ENCODE measurements at regions not wholly inside any gene's neighbourhood (a gene's known extent, or its start where the extent isn't known, plus 50 kb on each side); places are given as distances from the start of the nearest gene placed in this dataset.

DNA sequence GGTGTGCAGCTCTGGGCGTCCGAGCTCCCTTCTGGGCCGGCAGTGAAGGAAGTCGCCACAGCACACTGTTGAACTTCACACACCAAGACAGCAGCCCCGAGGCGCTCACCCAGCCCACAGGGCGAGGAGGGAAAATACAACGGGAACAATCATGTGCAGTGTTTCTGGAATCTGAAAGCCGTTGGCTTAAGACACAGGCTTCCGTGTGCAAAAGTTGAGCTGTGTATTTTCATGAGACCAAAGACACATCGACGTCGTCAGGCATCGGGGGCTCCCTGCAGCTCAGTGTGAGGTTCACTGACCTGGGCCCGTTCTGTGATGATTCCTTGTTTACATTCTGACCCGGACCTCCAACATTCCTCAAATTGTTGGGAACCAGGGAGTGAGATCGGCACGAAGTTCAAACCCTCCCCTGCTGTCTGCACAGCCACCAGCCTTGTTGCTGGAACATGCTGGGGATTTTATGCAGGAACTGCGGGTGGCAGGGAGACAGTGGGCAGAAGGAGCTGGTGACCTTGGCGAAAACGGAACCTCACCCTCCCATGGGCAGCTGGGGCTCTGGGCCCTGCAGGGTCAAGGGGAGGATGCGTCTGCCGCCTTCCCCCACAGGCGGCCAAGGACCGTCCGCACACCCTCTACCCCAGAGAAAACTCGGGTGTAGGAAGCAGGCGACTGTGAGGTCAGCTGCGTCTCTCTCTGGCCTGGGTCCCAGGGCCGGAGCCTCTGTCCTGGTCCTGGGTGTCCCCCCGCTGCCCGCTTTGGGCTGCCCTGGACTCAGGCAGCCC, 72.2 kb downstream of the METRNL start:
- Histone ChIP-seq H3K9me3 (ENCODE audit: control insufficient read depth in 1 of 2, low read length in 2 of 2) (no peaks in the 10 kb centered on the region), H3K27ac (ENCODE audit: low read length) (no peak overlapping the region), H3K36me3 (ENCODE audit: control insufficient read depth in 1 of 2, insufficient read depth in 2 of 2, low read length in 2 of 2) (no peaks in the 10 kb centered on the region), H3K4me1 (ENCODE audit: control insufficient read depth in 1 of 2, insufficient read depth in 2 of 2, low read length in 2 of 2) (peaks cover 0 to 5% of the 10 kb centered on the region in 2 donors), H3K4me3 (ENCODE audit: low read depth in 1 of 2, low read length in 2 of 2) (no peak overlapping the region), H3K27me3 (ENCODE audit: low read depth, low read length) (no peaks in the 10 kb centered on the region)

DNA sequence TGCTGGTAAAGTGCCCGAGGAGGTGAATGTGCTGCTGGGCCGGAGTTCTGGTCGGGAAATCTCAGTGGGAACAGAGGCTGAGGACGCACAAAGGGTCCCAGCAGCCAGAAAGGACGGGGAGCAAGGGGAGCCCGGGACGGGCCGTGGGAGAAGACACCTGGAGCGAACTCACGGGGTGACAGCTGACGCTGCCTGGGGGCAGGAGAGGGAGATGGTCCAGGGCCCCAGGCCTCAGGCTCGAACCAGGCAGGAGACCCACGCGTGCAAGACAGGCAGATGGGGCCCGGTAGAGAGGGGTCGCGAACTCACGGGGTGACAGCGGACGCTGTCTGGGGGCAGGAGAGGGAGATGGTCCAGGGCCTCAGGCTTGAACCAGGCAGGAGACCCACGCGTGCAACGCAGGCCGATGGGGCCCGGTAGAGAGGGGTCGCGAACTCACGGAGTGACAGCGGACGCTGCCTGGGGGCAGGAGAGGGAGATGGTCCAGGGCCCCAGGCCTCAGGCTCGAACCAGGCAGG, 72.9 kb downstream of the METRNL start:
- Histone ChIP-seq H3K27ac (ENCODE audit: low read length) (no peak overlapping the region), H3K27me3 (ENCODE audit: low read depth, low read length) (no peaks in the 10 kb centered on the region), H3K4me3 (ENCODE audit: low read depth in 1 of 2, low read length in 2 of 2) (no peak overlapping the region), H3K4me1 (ENCODE audit: control insufficient read depth in 1 of 2, insufficient read depth in 2 of 2, low read length in 2 of 2) (peaks cover 0 to 5% of the 10 kb centered on the region in 2 donors), H3K9me3 (ENCODE audit: control insufficient read depth in 1 of 2, low read length in 2 of 2) (no peaks in the 10 kb centered on the region), H3K36me3 (ENCODE audit: control insufficient read depth in 1 of 2, insufficient read depth in 2 of 2, low read length in 2 of 2) (no peaks in the 10 kb centered on the region)

DNA sequence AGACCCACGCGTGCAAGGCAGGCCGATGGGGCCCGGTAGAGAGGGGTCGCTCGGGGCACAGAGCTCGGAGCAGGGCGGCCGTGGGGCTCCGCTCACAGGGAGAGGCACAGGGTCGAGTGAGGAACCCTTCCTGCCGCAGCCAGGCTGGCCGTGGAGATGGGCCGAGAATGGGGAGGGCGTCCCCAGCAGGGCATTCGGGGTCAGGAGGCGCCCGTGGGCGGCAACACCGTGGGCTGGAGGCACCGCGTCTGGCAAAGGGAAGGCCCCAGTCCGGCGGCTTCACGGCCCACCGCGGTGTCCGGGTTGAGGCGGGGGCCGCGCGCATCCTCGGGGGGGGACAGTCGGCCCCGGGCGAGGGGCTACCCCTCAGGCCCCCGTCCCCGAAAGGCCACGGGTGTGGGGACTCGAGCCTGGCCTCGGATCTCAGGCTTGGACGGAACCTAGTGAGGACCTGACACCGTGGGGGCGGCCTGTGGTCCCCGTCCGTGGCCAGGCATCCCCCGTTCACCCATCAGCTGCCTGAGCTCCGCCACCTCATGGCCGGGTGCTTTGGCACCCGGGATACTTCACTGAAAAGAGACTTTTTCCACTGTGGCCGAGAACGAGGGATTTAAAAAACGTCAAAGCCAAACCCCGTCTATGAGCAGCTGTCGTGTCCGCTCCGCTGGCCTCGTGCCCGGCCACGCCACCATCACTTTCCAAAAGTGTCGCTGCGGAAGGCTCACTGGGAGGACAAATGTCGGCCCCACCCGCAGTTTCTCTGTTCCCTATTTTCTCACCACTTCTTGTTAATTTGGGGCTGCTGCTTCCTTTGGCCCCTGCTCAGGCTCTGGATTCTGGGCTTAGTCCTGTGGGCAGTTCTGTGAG, 73.6 kb downstream of the METRNL start:
- Histone ChIP-seq H3K27ac (ENCODE audit: low read length) (no peak overlapping the region), H3K27me3 (ENCODE audit: low read depth, low read length) (no peaks in the 10 kb centered on the region), H3K4me3 (ENCODE audit: low read depth in 1 of 2, low read length in 2 of 2) (no peak overlapping the region), H3K9me3 (ENCODE audit: control insufficient read depth in 1 of 2, low read length in 2 of 2) (no peaks in the 10 kb centered on the region), H3K4me1 (ENCODE audit: control insufficient read depth in 1 of 2, insufficient read depth in 2 of 2, low read length in 2 of 2) (peaks cover 0 to 5% of the 10 kb centered on the region in 2 donors), H3K36me3 (ENCODE audit: control insufficient read depth in 1 of 2, insufficient read depth in 2 of 2, low read length in 2 of 2) (no peaks in the 10 kb centered on the region)

DNA sequence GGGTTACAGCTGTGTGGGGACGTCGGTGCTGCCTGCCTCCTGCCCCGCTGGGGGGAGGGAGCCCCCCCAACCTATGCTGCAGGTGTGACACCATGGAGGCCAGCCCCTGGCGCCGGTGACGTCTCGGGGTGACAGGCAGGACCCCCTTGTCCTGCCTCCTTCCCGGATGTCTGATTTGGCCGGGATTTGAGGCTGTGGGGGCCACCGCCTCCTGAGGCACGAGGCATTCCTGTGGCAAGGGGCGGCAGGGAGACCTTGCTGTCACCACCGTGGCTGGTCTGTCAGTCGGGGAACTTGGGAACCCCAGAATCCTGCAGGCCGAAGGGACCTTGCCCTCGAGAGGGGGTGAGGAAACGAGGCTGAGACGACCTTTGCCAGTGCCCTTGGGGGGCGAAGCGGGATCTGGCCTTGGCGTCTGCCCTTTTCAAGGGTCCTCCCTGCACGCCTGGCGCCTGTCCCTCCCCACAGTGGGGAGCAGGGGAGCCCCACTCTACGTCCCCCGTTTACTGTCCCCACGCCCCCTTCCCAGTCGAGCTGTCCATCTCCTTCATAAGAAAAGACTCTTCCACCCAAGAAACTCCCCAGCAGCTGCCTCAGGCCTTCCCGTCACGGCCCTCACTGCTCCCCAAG, 74.4 kb downstream of the METRNL start:
- Histone ChIP-seq H3K4me1 (ENCODE audit: control insufficient read depth in 1 of 2, insufficient read depth in 2 of 2, low read length in 2 of 2) (peaks cover 0 to 5% of the 10 kb centered on the region in 2 donors), H3K9me3 (ENCODE audit: control insufficient read depth in 1 of 2, low read length in 2 of 2) (no peaks in the 10 kb centered on the region), H3K36me3 (ENCODE audit: control insufficient read depth in 1 of 2, insufficient read depth in 2 of 2, low read length in 2 of 2) (no peaks in the 10 kb centered on the region), H3K4me3 (ENCODE audit: low read depth in 1 of 2, low read length in 2 of 2) (no peak overlapping the region), H3K27ac (ENCODE audit: low read length) (no peak overlapping the region), H3K27me3 (ENCODE audit: low read depth, low read length) (no peaks in the 10 kb centered on the region)

DNA sequence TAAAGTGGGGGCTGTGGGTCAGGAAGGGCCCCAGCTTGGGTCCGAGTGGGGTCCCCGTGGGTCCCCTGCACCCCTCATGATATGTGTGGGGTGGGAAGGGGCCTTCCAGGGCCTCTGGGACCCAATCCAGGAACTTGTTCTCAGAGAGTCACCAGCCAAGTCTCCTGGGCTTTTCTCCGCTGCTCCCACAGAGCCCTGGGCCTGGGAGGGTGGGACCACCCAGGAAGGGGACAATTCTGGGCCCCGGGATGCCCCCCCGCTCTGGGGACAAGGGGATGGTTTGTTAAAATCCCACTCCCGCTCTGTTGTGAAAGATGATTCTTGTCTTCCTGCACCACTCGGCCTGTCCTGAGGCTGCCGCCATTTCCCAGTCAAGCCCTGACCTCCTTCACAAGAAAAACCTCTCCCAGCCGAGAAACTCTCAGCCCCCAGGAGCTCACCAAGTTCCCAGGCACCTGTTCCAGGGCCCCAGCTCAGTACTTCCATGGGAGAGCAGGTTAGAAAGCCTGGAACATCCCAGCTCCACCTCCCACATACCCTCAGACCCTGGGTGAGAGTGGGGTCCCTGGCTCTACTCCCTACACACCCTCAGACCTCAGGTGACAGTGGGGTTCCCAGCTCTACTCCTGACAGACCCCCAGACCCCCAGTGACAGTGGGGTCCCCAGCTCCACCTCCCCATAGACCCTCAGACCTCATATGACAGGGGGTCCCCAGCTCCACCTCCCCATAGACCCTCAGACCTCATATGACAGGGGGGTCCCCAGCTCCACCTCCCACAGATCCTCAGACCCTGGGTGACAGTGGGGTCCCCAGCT, 75.1 kb downstream of the METRNL start:
- H3K36me3 ChIP-seq (ENCODE audit: control insufficient read depth in 1 of 2, insufficient read depth in 2 of 2, low read length in 2 of 2): no peaks in the 10 kb centered on the region
- H3K4me1 ChIP-seq (ENCODE audit: control insufficient read depth in 1 of 2, insufficient read depth in 2 of 2, low read length in 2 of 2): peaks cover 0 to 5% of the 10 kb centered on the region in 2 donors
- no peaks in the 10 kb centered on the region for H3K27me3 ChIP-seq (ENCODE audit: low read depth, low read length)
- no peak overlapping the region for H3K27ac ChIP-seq (ENCODE audit: low read length)
- no peak overlapping the region for H3K4me3 ChIP-seq (ENCODE audit: low read depth in 1 of 2, low read length in 2 of 2)
- no peaks in the 10 kb centered on the region for H3K9me3 ChIP-seq (ENCODE audit: control insufficient read depth in 1 of 2, low read length in 2 of 2)

DNA sequence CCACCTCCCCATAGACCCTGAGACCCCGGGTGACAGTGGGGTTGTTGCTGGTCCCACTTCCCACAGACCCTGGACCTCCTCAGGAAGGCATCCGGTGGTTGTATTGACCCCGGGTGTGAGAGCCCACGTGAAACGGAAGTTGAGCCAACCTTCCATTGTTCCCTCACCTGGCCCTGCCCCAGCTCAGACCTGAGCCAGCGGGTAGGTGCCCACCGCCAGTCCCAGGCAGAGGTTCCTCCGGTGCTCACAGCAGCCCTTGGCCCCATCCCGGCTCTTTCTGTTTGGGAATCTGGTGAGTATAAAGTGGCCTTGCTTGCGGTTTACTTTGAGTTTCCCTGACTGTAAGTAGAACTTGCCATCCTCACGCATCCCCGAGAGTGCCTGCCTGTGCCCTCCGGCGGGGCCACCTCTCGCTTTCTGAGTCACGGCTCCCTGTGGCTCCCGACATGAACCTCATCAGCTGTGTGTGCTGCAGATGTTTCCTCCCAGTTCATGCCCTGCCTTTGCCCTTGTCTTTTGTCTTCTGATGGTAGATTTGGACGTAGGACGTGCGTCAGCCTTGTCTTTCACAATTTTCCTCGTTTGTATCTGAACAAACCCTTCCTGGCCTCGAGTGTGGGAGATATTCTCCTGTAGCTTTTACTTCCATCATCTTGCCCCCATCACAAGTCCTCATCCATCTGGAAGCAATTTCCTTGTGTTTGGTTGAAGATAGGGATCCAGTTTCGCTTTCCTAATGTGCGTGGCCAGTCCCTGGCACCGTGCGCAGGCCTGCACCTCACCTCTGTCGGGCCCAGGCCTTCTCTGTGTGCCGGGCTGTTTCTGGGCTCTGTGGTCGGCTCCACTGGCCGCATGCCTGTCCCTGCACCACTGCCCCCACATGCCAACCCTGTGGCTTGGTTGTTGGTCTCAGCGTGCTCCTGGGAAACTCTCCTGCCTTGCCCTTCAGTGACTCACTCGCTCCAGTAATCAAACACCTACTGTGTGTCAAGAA, 76.0 kb downstream of the METRNL start:
- no peaks in the 10 kb centered on the region for H3K27me3 ChIP-seq (ENCODE audit: low read depth, low read length)
- no peak overlapping the region for H3K27ac ChIP-seq (ENCODE audit: low read length)
- H3K4me3 ChIP-seq (ENCODE audit: low read depth in 1 of 2, low read length in 2 of 2): no peak overlapping the region
- H3K9me3 ChIP-seq (ENCODE audit: control insufficient read depth in 1 of 2, low read length in 2 of 2): no peaks in the 10 kb centered on the region
- no peaks in the 10 kb centered on the region for H3K36me3 ChIP-seq (ENCODE audit: control insufficient read depth in 1 of 2, insufficient read depth in 2 of 2, low read length in 2 of 2)
- H3K4me1 ChIP-seq (ENCODE audit: control insufficient read depth in 1 of 2, insufficient read depth in 2 of 2, low read length in 2 of 2): peaks cover 0 to 5% of the 10 kb centered on the region in 2 donors

DNA sequence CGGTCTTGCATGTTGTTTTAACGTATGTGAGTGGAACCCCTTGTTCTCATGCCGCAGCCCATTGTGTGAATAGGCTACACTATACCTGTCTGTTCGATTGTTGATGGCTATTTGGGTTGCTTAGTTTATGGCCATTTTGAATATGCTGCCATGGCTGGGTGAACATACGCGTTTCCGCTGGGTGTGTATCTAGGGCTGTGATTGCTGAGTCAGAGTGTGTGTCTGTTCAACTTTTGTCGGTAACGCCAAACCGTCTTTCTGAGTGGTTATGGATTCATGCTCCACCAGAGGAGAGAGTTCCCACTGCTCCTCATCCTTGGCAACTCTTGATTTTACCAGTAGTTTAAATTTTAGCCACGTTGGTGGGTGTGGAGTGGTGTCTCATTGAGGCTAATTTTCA, 77.0 kb downstream of the METRNL start:
- no peaks in the 10 kb centered on the region for H3K27me3 ChIP-seq (ENCODE audit: low read depth, low read length)
- no peaks in the 10 kb centered on the region for H3K4me1 ChIP-seq (ENCODE audit: control insufficient read depth in 1 of 2, insufficient read depth in 2 of 2, low read length in 2 of 2)
- no peak overlapping the region for H3K27ac ChIP-seq (ENCODE audit: low read length)
- no peak overlapping the region for H3K4me3 ChIP-seq (ENCODE audit: low read depth in 1 of 2, low read length in 2 of 2)
- H3K9me3 ChIP-seq (ENCODE audit: control insufficient read depth in 1 of 2, low read length in 2 of 2): no peaks in the 10 kb centered on the region
- H3K36me3 ChIP-seq (ENCODE audit: control insufficient read depth in 1 of 2, insufficient read depth in 2 of 2, low read length in 2 of 2): no peaks in the 10 kb centered on the region

DNA sequence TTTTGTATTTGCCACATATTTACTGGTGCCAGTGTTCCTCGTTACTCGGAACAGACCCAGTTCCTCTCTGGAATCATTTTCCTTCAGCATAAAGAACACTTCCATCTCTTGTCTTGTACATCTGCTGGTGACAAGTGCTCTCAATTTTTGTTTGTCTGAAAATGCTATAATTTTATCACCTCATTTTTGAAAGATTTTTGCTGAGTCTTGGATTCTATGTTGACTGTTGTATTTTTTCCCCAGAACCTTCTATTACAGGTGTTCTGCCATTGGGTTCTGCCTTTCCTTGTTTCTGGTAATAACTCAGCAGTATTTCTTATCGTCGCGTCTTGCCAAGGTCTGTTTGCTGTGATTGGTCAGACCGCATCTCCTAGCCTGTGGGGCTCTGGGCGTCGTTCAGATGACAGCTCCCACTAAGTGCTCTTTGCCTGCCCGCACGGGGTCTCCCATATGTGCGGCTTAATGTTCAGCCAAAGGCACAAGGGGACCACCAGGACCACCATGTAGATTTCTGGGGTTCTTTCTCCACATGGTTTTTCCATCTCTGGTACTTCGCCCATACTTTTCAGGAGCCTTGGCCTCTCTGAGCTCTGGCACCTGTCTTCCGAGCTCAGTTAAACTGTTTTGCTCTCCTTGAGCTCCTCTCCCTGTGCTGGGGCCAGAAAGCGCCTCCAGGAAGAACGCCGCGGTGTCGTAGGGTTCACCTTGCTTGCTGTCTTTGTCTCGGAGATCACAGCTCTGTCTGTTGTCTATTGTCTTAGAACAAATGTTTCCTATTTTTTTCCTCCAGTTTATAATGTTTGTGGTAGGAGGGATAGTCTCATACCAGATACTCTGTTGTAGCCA, 80.0 kb downstream of the METRNL start:
- H3K27me3 ChIP-seq (ENCODE audit: low read depth, low read length): no peaks in the 10 kb centered on the region
- H3K4me1 ChIP-seq (ENCODE audit: control insufficient read depth in 1 of 2, insufficient read depth in 2 of 2, low read length in 2 of 2): no peaks in the 10 kb centered on the region
- H3K36me3 ChIP-seq (ENCODE audit: control insufficient read depth in 1 of 2, insufficient read depth in 2 of 2, low read length in 2 of 2): no peaks in the 10 kb centered on the region
- no peak overlapping the region for H3K27ac ChIP-seq (ENCODE audit: low read length)
- no peak overlapping the region for H3K4me3 ChIP-seq (ENCODE audit: low read depth in 1 of 2, low read length in 2 of 2)
- no peaks in the 10 kb centered on the region for H3K9me3 ChIP-seq (ENCODE audit: control insufficient read depth in 1 of 2, low read length in 2 of 2)

DNA sequence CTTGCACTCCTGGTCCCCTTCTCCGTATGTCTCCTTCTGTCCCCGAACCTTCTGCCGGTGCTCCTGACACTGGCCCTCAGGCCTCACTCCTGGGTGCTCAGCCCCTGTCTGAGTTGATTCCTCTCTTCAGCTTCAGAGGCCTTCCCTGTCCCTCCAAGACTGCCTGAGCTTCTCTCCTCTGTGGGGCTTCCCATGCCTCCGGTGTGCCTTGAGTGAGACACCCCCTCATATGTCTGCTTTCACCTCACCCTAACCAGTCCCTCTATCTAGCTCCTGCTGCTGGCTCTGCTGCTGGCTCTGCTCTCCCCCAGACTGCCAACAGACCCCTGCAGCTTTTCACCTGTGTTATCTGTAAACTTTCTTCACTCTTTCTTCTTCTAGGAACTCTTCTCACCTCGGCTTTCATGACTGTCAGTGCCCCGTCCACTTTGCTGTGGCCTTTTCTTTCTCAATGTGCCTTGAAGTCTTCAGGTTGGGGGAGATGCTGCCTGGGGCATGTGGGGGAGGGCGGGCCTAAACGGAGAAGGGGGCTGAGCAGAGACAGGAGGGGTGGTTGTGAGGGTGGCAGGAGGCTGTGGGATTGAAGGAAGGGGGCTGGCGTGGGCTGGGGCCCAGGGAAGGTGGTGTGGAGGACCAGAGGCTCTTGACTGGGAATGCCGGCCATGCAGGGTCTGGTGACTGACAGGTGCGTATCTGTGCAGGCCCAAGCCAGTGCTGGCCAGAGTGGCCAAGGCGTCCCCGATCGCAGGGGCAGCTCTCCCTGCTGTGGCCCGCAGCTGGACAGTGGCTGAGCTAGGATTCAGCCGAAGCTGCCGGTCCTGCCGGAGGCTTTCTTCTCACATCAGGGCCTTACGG, 81.3 kb downstream of the METRNL start:
- Histone ChIP-seq H3K4me3 (ENCODE audit: low read depth in 1 of 2, low read length in 2 of 2) (no peak overlapping the region), H3K36me3 (ENCODE audit: control insufficient read depth in 1 of 2, insufficient read depth in 2 of 2, low read length in 2 of 2) (no peaks in the 10 kb centered on the region), H3K27ac (ENCODE audit: low read length) (no peak overlapping the region), H3K9me3 (ENCODE audit: control insufficient read depth in 1 of 2, low read length in 2 of 2) (no peaks in the 10 kb centered on the region), H3K4me1 (ENCODE audit: control insufficient read depth in 1 of 2, insufficient read depth in 2 of 2, low read length in 2 of 2) (no peaks in the 10 kb centered on the region), H3K27me3 (ENCODE audit: low read depth, low read length) (no peaks in the 10 kb centered on the region)

All from muscle layer of duodenum (tissue), 2 donors.